ENCODE measurements at regions not wholly inside any gene's neighbourhood (a gene's known extent, or its start where the extent isn't known, plus 50 kb on each side); places are given as distances from the start of the nearest gene placed in this dataset.

GRCh38 chr9:32837551-32838058 is 54.3 kb downstream of the TMEM215 start:
- DNase-seq, result peak; percentile 18

DNA sequence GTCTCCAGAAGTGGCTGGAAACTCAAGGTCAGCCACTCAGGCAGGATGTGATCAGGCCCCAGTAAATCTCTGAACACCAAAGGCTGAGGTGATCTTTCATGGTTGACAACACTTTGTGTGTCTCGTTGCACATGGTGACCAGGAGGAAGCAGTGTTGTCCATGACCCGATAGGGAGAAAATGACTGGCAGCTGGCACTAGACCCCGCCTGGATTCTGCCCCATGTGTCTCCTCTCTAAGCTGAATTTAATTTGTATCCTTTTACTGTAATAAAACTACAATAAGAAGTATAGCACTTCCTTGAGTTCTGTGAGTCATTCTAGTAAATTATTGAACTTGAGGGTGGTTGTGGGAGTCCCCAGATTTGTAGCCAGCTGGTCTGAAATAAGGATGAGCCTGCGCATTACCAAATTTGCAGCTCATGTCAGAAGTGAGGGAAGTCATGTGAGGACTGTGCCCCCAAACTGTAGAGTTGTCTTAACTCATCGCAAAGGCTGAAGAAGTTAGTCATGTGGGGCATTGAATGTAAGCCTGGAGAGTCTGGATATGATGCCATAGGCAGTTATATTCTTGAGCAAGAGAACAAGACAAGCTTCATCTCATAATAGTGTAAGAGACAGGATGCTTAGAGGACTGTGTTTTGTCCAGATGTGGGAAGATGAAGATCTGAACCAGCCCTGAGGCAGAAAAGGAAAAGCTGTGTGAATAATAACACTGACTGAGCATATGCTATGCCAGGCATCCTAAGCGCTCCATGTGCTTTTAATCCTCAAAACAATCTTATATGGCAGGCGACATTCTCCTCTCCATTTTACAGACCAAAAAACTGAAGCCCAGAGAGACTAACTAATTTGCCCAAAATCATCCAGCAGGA is 55.9 kb downstream of the TMEM215 start:
- DNase-seq, result peak; percentile 27

DNA sequence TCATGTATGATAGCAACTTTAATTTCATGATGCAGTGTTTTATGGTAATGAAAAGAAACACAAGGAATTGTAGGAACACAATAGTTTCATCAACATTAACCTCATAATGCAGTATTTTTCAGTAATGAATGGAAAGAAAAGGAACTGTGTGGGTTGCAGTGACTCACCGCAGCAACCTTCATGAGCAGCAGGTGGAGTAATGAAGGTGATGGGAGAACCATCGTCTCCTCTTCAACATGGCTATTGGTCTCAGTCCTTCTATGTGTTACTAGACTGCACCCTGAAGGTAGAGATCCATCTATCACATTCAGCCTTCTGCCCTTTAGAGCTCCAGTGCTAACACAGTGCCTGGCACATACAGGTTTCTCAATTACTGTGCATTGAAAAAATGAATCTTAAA is 58.0 kb downstream of the TMEM215 start:
- DNase-seq, result peak; percentile 30

DNA sequence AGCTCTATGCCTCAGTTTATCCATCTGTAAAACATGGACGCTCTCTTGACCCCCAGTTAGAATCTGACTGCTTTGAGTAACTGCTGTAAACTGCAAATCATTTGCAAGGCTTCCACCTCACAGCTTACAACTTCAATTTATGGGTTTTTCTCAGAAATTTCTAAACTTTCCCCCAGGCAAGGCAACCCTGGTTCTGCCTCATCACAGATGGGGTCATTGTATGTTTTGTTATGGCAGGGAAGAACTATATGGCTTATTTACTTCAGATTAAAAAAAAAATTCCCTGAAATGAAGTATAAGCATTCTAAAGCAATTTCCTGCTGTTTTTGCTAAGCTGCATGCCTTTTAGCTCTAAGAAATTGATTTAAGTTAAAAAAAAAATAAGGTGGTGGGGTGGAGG is 60.0 kb downstream of the TMEM215 start:
- DNase-seq, result no peak

DNA sequence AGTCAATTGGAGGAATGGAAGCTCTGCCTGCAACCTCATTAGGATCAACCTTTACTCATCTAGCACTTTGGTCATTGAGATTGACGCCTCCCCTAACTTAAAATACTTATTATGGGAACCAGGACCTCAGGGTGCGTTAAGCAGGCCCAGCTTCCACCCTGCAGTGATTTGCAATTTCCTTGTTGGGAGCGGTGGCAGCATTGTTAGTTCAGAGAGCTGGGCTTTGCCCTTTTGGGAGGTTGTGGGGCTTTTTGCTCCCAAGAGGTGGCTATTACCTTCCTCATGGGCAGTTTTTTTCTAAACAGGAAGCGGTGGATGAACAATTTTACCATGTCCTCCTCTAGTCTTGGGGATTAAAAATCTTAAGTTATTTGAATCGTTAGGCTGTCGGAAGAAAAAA is 60.9 kb downstream of the TMEM215 start:
- DNase-seq, result no peak

DNA sequence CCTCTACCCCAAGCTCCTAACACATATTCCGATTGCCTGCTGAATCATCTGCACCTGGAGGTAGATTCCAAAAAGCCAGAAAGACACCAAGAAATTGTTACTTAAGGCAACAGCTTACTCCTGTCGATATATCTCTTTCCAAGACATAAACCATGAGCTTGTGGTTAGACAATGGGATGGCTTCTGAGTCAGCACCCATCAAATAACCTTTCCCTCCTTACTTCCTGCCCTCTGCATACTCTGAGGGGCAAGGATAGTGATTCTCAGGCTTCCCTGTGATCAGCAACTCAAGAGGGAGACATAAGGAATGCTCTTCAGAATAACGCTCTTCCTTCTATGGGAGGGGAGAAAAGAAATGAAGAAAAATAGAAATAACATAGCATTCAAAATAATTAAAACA is 70.9 kb downstream of the TMEM215 start:
- DNase-seq, result no peak

GRCh38 chr9:32855752-32856151 is 72.4 kb downstream of the TMEM215 start:
- no peak for DNase-seq

GRCh38 chr9:32863291-32863690 is 80.0 kb downstream of the TMEM215 start:
- no peak for DNase-seq

DNA sequence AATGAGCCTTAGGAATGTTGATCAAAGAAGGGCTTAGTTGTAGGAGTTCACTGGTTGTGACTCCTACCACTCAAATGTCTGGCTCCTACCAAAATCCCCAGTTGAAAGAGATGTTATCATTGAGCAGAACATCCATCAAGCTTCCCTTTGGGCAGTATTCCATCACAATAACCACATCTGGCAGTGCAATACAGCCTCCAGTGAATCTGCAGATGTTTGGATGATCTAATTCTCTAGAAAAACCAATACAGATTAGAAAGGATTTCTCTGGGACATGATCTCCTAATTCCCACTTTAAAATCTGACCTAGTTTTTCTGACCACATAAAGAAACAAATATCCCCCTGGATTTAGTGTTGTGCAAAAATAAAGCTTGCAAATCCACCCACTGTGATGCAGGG is 81.6 kb downstream of the TMEM215 start:
- no peak for DNase-seq

DNA sequence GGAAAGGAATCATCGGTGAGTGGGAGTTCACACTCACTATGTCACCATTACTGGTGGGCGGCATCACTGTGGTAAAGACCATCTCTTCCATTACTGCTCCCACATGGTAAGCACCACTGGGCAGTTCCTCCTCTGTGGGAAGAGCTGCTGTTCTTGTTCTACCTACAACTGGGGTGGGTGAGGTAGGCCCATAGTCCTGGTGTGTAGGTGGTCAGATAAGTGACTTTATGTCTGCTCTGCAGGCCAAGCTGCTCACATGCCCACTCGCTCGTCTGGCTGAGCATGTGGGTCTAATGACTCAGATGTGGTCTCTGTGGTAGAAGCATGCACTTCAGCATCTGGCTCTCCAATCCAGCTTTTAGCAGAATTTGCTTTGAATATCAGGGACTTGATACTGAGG is 82.9 kb downstream of the TMEM215 start:
- no peak for DNase-seq

GRCh38 chr9:32867026-32867425 is 83.7 kb downstream of the TMEM215 start:
- DNase-seq, result no peak

DNA sequence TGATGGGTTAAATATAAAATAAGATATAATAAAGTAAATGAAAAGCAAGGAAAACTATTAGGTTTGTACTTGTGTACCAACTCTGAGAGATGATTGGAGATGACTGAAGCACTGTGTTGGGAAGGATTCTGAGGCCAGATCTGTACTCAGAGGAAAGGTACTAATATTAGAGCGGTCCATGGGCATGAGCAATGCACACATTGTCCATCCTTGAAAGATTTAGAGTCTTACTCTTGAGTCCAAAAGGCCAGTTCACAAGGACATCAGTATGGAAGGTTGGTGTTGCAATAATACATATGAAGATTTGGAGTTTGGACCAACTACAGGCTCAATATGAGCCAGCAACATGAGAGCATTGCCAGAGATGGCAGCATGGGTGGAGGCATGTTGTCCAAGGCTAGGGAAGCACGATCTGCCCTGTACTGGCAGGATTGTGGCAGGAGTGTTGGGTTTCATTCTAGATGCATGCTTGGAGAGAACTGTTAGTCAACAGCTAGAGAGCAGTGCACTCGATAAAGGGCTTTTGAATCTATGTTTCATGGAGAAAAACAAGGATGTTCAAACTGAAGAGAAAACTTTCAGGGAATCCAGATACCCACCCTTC is 84.4 kb downstream of the TMEM215 start:
- DNase-seq, result no peak

GRCh38 chr9:32869404-32869803 is 86.1 kb downstream of the TMEM215 start:
- no peak for DNase-seq

- no peak for DNase-seq
These were observed 89.8 kb downstream of the TMEM215 start for GRCh38 chr9:32873131-32873530.

- no peak for DNase-seq
These were observed 90.2 kb downstream of the TMEM215 start for GRCh38 chr9:32873553-32873952.

- DNase-seq, result no peak
These were observed 91.9 kb downstream of the TMEM215 start for GRCh38 chr9:32875242-32875641.

DNA sequence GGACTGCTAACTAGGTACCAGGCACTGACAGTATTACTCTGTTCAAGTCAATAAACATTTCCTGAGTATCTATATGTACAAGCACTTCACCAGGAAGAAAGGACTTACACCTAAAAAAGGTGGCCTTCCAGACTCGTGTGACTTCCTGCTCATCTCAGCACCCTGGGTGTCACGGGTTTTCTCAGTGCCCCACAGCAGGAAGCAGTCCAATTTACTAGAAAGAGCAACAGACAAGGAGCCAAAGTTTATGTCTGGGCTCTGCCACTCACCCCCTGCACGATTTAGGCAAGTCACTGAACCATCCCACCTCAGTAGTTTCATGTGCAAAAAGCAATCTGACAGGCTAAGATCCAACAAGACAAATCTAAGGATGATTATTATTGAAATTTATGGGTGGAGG is 92.4 kb downstream of the TMEM215 start:
- peak; percentile 24 for DNase-seq

- no peak for DNase-seq
These were observed 93.8 kb downstream of the TMEM215 start for GRCh38 chr9:32877103-32877502.

DNA sequence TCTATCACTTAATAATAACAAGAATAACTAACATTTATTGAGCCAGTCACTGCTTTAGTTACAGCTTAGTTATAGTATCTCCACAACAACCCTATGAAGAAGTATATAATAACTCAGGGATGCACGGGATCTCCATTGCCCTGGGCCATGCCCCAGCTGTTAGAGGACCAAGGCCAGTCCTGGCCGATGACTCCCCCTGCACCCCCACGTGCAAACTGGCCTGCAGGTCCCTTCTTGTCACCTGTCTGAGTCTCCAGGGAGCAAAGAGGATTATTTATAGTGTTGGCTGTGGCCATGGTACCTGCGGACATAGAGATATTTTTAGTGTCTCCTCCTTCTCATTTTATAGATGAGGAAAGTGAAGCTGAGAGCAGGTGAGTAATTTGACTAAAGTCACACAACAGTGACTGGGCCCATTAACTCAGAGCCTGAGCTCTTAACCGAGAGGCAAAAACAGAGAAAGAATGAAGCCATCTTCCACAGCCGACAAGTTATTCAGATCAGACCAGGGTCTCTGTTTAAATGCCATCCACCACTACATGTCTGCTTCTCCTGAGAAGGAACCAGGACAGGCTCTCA is 94.4 kb downstream of the TMEM215 start:
- DNase-seq, result no peak

GRCh38 chr9:32879335-32879734 is 96.0 kb downstream of the TMEM215 start:
- no peak for DNase-seq

DNA sequence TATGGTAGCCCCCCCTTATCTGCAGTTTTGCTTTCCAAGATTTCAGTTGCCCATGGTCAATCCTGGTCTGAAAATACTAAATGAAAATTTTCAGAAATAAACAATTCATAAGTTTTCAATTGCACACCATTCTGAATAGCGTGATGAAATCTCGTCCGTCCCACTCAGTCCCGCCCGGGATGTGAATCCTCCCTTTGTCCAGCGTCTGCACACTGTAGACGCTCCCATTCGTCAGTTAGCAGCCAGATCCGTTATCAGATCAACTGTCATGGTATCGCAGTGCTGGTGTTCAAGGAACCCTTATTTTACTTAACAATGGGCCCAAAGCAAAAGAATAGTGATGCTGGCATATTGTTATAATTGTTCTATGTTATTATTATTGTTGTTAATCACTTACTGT is 98.6 kb downstream of the TMEM215 start:
- DNase-seq, result no peak

DNA sequence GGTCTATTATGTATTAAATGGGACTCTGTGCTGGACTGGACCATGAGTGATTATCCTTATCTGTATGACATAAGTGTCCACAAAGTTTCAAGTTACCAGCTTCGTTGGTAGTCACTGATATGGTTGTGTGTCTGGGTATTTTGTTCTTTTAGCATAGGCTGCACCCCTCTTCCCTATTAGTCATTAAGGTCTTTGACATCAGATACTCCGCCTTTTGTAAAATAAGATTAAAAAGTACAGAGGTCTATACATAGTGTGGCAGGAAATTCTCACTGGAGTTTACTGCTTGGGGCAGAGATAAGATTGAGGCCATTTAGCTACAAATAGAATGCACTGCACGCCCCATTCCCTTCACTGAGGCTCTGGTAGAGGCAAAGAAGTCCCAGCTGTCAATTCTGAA is 99.4 kb downstream of the TMEM215 start:
- DNase-seq, result no peak

DNA sequence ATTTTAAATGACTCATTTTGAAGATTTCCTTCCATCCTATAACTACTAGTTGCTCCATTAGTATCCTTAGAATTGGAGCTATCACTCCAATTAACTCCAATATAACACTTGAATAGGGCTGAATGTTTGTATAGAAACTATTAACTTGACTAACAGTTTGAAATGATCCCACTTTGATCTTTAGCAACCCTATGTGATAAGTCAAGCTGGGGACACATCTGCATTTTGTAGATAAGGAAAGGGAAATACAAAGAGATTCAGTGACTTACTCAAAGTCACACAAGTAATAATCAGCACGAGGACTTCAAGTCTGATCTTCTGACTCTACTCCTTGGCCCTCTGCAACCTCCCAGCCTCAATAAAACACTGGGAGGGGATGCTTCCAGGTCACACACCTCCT is 101.1 kb downstream of the TMEM215 start:
- DNase-seq, result no peak

DNA sequence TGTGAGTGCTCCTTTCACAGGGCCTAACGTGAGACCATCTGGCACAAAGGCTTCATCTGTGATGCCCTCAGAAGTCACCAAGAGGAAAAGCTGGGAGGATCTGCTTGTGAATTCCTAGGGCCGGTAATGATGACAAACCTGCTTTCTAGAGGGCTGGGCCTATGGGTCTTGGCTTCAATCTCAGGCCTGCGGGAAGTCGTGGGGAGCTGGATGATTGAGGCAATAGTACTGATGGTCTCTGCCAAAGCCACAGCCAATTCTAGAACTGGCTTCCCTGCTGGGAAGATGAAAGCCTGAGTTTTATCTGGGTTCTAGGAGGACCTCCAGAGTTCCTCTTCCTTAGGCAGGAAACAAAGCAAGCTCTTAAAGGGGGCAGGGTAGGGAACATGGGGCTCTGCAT is 102.7 kb downstream of the TMEM215 start:
- no peak for DNase-seq

Data from DMS53 (cell line).